NCI-H187 (cell line): ENCODE measurements at regions not wholly inside any gene's neighbourhood (a gene's known extent, or its start where the extent isn't known, plus 50 kb on each side); places are given as distances from the start of the nearest gene placed in this dataset.

Experiments
- DNase-seq, 2 experiments: peaks; one replicate each; lab custom pipeline; 2025; lab: John Stamatoyannopoulos, UW

DNA sequence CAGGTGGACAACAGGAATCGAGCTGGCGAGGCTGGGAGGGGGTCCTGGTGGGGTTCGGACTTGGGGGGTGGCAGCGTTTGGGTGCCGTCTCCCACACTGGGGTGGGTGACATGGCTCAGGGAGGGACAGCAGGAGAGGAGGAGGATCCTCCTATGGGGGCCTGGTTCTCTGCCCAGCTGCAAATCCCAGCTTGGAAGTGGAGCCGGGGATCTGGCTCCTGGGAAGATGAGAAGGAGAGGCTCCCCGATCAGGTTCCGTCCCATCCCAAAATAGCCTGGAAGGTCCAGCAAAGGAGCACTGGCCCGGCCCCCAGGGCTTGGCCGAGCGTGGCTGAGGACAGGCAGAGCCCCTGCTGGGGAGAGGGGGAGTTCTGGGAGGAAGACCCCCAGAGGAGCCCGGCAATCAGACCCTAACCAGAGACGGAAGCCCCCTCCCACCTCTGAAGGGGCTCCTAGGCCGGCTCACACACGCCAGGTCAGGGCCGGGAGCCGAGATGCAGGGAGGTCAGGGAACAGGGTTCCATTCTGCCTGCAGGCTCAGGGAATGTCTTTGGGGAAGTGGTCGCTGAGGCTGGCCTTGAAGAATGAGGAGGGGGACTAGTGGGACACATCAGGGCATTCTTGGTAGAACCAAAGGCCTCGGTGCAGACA, 143.7 kb downstream of the ENGASE start:
- DNase-seq = no peak

GRCh38 chr17:79217473-79218135, 143.0 kb downstream of the ENGASE start:
- no peak for DNase-seq

- DNase-seq = no peak
Measured at GRCh38 chr17:79216826-79217225, 142.2 kb downstream of the ENGASE start.

DNA sequence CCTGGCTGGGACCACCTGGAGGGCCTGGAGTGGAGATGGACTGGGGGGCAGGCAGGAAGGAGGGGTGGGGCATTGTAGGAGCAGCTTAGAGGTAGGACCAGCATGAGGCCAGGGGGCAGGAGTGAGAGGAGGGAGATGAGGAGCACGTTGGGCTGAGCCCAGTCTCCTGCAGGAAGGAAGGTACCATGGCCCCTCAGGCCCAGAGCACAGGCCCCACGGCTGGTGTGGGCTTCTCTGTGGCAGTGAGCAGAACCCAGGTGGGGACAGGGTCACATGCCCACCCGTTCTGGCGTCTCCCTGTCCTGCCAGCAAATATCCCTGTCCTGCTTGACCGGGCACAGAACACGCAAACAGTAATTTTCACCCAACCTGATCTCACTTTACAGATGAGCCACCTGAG, 141.8 kb downstream of the ENGASE start:
- no peak for DNase-seq

DNA sequence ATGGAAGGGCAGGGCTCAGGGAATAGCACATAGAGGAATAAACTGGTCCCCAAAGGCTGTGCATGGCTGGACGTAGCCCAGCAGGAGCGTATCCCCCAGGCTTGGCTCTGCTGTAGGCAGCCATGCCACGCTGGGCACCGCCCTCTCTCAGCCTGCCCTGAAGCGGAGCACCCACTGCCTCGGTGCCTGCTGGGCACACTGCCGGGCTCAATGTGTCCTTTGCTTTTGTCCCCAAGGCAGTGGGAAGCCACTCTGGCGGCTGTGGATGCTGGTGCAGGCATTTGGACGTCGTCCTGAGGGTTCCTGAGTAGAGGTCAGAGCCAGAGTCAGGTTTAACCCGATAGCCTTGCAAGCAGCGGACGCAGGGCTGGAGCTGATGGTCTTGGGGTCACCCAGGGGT, 141.0 kb downstream of the ENGASE start:
- DNase-seq = no peak

GRCh38 chr17:79214940-79215604, 140.4 kb downstream of the ENGASE start:
- no peak for DNase-seq

GRCh38 chr17:79214459-79214858, 139.8 kb downstream of the ENGASE start:
- no peak for DNase-seq

DNA sequence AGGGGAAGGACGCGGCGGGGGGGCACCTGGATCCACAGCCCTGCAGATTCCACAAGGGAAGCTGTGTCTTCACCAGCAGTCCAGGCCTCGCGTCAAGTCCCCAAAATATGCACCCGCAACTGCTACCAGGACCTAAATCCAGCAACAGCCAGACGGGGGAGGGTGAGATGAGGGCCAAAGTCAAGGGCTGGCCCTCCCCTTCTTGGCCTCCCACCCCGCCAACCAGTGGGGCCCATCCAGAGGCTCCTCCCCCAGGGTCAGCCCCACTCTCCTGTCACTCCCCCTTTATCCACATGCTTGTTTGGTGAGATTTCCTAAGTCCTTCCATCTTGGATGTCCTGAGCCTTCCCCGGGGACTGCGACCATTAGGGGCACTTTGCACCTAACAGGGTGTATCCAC, 138.7 kb downstream of the ENGASE start:
- no peak for DNase-seq

- DNase-seq = no peak
Measured at GRCh38 chr17:79212149-79213087, 137.8 kb downstream of the ENGASE start.

GRCh38 chr17:79211061-79211770, 136.6 kb downstream of the ENGASE start:
- DNase-seq = no peak

GRCh38 chr17:79210638-79211037, 136.0 kb downstream of the ENGASE start:
- no peak for DNase-seq

- DNase-seq = no peak
Measured at GRCh38 chr17:79207960-79208359, 133.3 kb downstream of the ENGASE start.

GRCh38 chr17:79205688-79206205, 131.1 kb downstream of the ENGASE start:
- DNase-seq = no peak

GRCh38 chr17:79204261-79204660, 129.6 kb downstream of the ENGASE start:
- no peak for DNase-seq

- DNase-seq = no peak
Measured at GRCh38 chr17:79203657-79204056, 129.0 kb downstream of the ENGASE start.

GRCh38 chr17:79203016-79203415, 128.4 kb downstream of the ENGASE start:
- no peak for DNase-seq

DNA sequence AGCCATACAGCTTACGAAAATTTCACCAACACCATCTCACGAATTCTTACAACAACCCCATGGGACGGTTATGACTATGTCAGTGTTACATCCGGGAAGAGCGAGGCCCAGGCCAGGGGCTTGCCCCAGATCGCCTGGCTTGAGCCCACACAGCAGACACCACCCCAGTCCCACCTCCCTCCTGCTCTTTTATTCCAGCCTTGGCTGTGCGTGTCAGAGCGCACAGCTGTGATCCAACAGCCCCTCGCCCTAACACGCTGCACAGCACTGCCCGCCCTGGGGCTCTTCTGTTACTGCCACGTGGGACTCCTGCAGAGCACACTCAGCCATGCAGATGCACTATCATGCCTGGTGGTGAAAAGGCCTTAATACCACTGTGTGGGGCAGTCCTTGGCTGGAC, 127.9 kb downstream of the ENGASE start:
- DNase-seq = no peak

DNA sequence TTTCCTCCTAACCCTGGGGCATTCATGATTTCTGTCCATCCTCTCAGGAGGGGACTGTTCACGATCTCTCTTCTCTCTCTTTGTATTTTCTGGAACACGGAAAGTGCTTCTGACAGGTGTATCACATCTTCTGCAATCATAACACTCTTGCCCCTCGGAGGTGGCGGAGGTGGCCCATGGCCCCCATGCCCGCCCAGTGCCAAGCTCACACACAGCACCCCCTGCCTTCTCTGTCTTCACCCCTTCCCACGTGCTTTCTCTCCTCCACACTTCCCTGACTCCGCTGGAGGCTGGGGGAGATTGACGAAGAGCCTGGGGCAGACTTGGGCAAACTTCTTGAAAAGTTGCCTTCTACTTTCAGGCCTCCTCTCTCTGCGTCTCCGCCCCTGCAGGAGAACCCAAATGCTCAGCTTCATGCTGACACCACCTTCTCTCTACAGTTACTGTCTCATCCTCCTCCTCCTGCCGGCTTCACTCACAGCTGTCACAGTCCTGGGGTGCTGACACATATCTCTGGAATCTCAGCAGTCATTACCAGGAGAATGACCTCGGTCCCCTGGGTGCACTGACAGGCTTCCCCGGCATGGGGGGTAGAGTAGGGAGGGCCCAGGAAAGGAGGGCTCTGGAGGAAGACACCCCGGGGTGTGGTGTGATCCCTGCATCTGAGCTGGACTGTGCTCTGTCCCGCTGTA, 127.1 kb downstream of the ENGASE start:
- no peak for DNase-seq

DNA sequence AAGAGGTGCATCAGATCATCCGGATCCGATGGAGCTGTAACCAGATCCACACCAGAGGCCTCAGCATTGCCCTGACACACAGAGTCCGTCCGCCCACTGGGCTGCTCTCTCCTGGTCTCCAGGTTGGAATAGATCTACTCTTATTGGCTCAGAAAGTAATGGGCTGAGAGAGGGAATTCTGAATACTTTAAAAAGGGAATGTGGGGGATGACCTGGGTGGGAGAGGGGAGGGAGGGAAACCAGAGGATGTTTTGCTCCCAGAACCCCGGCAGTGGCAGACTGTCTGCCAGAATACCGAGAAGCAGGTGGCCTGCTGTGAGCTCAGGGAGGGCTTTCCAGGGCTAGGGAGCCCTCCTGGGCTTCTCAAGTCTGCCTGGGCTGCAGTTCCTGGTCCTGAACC, 126.5 kb downstream of the ENGASE start:
- DNase-seq = no peak

- DNase-seq = no peak
Measured at GRCh38 chr17:79196913-79197312, 122.3 kb downstream of the ENGASE start.
